ENCODE measurements at regions not wholly inside any gene's neighbourhood (a gene's known extent, or its start where the extent isn't known, plus 50 kb on each side); places are given as distances from the start of the nearest gene placed in this dataset.
"Not testable (repeated sequence)": the region's sequence is repeated elsewhere in the genome, so short reads cannot be mapped to it uniquely, and the experiment has no call there.

GRCh38 chr7:10429031-10429430, 544.6 kb upstream of the PHF14 start:
- DNase-seq (ENCODE audit: extremely low read depth, low read depth), result no peak
- no peak for TF ChIP-seq CTCF (IDR thresholded peaks at IDR 0.05; ENCODE audit: low read depth, low read length)

DNA sequence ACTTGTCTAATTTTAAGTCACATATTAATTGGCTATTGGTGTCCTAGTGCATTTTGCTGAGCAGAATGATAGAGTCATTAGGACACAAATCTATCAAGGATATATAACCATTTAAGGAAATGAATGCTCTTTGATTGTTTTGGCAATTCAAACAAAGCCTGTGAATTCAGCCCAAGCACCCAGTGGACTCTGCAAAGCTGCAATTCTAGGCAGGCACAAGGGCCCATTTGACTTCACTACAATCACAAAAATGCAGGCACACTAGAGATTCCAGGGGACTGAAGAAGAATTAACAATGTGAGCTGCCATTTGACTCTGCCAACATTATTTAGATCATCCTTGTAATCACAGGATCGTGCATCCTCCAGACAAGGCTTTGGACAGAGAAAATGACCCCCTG, 544.2 kb upstream of the PHF14 start:
- TF ChIP-seq CTCF (IDR thresholded peaks at IDR 0.05; ENCODE audit: low read depth, low read length), result no peak
- no peak for DNase-seq (ENCODE audit: extremely low read depth, low read depth)

DNA sequence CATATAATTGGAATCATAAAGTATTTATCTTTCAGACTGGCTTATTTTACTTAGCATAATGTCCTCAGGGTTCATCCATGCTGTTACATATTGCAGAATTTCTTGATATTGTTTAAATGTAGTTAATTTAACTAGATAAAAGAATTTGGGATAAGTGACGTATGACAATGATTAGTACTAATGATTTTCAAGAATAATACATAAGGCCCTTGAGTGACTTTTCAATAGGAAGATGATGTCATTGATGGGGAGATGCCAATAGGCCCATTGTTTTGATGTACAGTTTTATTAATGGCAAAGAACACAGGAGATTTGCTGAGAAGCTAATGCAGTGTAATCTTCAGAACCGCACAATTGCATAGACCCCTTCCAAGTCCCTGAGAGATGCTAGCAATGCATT, 537.4 kb upstream of the PHF14 start:
- DNase-seq (ENCODE audit: extremely low read depth, low read depth), result no peak
- no peak for TF ChIP-seq CTCF (IDR thresholded peaks at IDR 0.05; ENCODE audit: low read depth, low read length)

DNA sequence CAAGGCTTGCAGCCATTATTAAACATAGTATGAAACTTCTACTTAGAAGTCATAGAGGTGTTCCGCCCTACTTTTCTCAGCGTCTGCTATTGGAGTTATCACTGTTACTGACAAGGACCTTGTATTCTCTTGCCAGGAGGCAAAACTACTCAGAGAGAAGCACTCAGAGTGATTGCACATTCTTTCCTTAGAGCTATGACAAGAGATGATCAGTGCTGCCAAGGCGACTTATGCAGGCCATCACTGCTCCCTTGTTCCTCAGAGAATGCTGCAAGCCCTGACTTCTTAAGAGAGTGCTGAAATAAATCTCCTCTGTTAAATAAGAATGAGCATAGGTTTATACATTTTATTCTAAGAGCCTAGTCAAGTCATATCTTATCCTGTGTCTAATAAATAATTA, 534.6 kb upstream of the PHF14 start:
- no peak for DNase-seq (ENCODE audit: extremely low read depth, low read depth)
- TF ChIP-seq CTCF (IDR thresholded peaks at IDR 0.05; ENCODE audit: low read depth, low read length), result no peak

GRCh38 chr7:10455936-10456335, 517.7 kb upstream of the PHF14 start:
- no peak for TF ChIP-seq CTCF (IDR thresholded peaks at IDR 0.05; ENCODE audit: low read depth, low read length)
- DNase-seq (ENCODE audit: extremely low read depth, low read depth), result no peak

- DNase-seq (ENCODE audit: extremely low read depth, low read depth), result no peak
- no peak for TF ChIP-seq CTCF (IDR thresholded peaks at IDR 0.05; ENCODE audit: low read depth, low read length)
These were observed 513.2 kb upstream of the PHF14 start for GRCh38 chr7:10460474-10460873.

DNA sequence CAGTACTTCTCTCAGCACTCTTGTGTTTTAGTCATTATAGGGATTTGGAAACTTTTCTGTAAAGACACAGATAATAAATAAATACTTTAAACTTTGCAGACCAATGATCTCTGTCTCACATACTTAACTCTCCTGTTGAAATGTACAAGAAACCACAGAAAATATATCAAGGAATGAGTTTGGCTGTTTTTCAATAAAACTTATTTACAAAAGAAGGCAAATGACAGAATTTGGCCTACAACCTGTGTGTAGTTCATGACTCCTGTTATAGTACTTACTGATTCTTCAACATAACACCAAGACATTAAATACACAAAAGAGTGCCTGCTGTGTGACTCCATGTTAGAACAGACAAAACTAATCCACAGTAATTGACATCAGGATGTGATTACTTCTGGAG, 510.0 kb upstream of the PHF14 start:
- no peak for DNase-seq (ENCODE audit: extremely low read depth, low read depth)
- no peak for TF ChIP-seq CTCF (IDR thresholded peaks at IDR 0.05; ENCODE audit: low read depth, low read length)

GRCh38 chr7:10465536-10465935, 508.1 kb upstream of the PHF14 start:
- DNase-seq (ENCODE audit: extremely low read depth, low read depth), result not testable (repeated sequence)
